ENCODE measurements at regions not wholly inside any gene's neighbourhood (a gene's known extent, or its start where the extent isn't known, plus 50 kb on each side); places are given as distances from the start of the nearest gene placed in this dataset.

DNA sequence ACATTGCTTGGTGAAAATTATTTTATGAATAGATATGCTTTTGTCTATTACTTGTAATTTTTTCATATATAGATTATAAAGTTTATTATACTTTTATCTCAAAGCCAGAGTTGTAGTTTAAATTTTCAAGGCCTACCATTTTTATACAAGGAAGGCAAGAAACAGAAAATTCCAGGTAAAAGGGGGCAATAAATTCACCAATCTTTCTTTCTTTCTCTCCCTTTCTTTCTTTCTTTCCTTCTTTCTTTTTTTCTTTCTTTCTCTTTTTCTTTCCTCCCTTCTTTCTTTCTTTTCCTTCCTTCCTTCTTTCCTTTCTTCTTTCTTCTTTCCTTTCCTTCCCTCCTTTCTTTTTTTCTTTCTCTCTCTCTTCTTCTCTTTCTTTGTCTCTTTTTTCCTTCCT is 529.4 kb downstream of the PCDH17 start:
- H3K23ac ChIP-seq (ENCODE audit: insufficient read length, low read depth, low read length): no peak overlapping the region
- no peaks in the 10 kb centered on the region for H3K79me2 ChIP-seq (ENCODE audit: insufficient read depth, low read length)
- H3K4me1 Mint-ChIP-seq: 0 out of 4 replicates have a peak, but pooled peaks cover 0 to 2% of the 10 kb centered on the region in 2 experiments
- no peaks in the 10 kb centered on the region for H3K27me3 Mint-ChIP-seq (ENCODE audit: low read depth)
- H3K27me3 ChIP-seq (ENCODE audit: insufficient read depth, low read length): no peaks in the 10 kb centered on the region
- no peak overlapping the region for H3T11ph ChIP-seq (ENCODE audit: low read length)
- no peak overlapping the region for H3K4ac ChIP-seq (ENCODE audit: low read depth, low read length)
- no peaks in the 10 kb centered on the region for H4K20me1 ChIP-seq (ENCODE audit: control insufficient read depth, insufficient read depth, insufficient read length)
- no peak overlapping the region for H3K4me3 Mint-ChIP-seq
- no peaks in the 10 kb centered on the region for H3K9me3 Mint-ChIP-seq
- H3K79me1 ChIP-seq (ENCODE audit: insufficient read depth, low read depth, low read length, poor library complexity, severe bottlenecking): no peaks in the 10 kb centered on the region
- H3K14ac ChIP-seq (ENCODE audit: insufficient read depth, low read length): no peak overlapping the region
- H2AFZ ChIP-seq (ENCODE audit: low read length): no peak overlapping the region
- H3K56ac ChIP-seq (ENCODE audit: insufficient read length, low read depth, low read length): no peak overlapping the region
- H2BK120ac ChIP-seq (ENCODE audit: low read depth, low read length, poor library complexity, severe bottlenecking): no peak overlapping the region
- no peak overlapping the region for H3K27ac ChIP-seq (ENCODE audit: insufficient read length, low read depth, low read length)
- TF ChIP-seq, protein P1, sequence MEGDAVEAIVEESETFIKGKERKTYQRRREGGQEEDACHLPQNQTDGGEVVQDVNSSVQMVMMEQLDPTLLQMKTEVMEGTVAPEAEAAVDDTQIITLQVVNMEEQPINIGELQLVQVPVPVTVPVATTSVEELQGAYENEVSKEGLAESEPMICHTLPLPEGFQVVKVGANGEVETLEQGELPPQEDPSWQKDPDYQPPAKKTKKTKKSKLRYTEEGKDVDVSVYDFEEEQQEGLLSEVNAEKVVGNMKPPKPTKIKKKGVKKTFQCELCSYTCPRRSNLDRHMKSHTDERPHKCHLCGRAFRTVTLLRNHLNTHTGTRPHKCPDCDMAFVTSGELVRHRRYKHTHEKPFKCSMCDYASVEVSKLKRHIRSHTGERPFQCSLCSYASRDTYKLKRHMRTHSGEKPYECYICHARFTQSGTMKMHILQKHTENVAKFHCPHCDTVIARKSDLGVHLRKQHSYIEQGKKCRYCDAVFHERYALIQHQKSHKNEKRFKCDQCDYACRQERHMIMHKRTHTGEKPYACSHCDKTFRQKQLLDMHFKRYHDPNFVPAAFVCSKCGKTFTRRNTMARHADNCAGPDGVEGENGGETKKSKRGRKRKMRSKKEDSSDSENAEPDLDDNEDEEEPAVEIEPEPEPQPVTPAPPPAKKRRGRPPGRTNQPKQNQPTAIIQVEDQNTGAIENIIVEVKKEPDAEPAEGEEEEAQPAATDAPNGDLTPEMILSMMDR (conservative IDR thresholded peaks at IDR 0.05): no peak
- H3K4me2 ChIP-seq (ENCODE audit: insufficient read depth, insufficient read length, low read length): no peak overlapping the region
- no peak overlapping the region for H2BK20ac ChIP-seq (ENCODE audit: low read depth, low read length, poor library complexity, severe bottlenecking)
- no peaks in the 10 kb centered on the region for H3K36me3 Mint-ChIP-seq (ENCODE audit: insufficient read depth in 1 of 3, low read depth in 3 of 3)
- no peaks in the 10 kb centered on the region for H3K4me1 ChIP-seq (ENCODE audit: insufficient read depth, low read length)
- H4K91ac ChIP-seq (ENCODE audit: insufficient read length, low read depth, low read length): no peak overlapping the region
- no peaks in the 10 kb centered on the region for H3K23me2 ChIP-seq (ENCODE audit: insufficient read length, low read depth, low read length, poor library complexity, severe bottlenecking)
- H3K18ac ChIP-seq (ENCODE audit: insufficient read length, low read depth, low read length): no peak overlapping the region
- no peak overlapping the region for H2BK12ac ChIP-seq (ENCODE audit: insufficient read length, low read depth, low read length)
- no peak overlapping the region for H2BK15ac ChIP-seq (ENCODE audit: low read depth, low read length)
- H3K9me3 ChIP-seq (ENCODE audit: control insufficient read depth, low read depth, low read length): no peaks in the 10 kb centered on the region
- H4K5ac ChIP-seq (ENCODE audit: insufficient read length, low read depth, low read length): no peak overlapping the region
- H4K8ac ChIP-seq (replicated peaks; ENCODE audit: insufficient read length, low read depth, low read length): no peak overlapping the region
- no peak overlapping the region for H2BK5ac ChIP-seq (ENCODE audit: insufficient read length, low read length)
- H3K27ac Mint-ChIP-seq: no peak overlapping the region; a peak in 1 of 7 replicates
- no peak overlapping the region for H2AK5ac ChIP-seq (ENCODE audit: insufficient read length, low read length)
- no peak overlapping the region for H3K9ac ChIP-seq (ENCODE audit: extremely low read depth, insufficient read length, low read length)
- DNase-seq: no peak
